Fibroblast of skin of left quadriceps (primary cell): ENCODE measurements at regions not wholly inside any gene's neighbourhood (a gene's known extent, or its start where the extent isn't known, plus 50 kb on each side); places are given as distances from the start of the nearest gene placed in this dataset.
A peak's percentile ranks its signal among the peaks of the same experiment; 100 is the strongest.

ENCODE experiments used
- DNase-seq, 2 experiments: peaks; one replicate each; pipeline ENCODE4 v3.0.0-alpha.2; 2013; ENCODE audit warnings: low read depth in 2 of 2

- DNase-seq, result no peak
These were observed 242.3 kb upstream of the GPRIN3 start for GRCh38 chr4:89549907-89550306.

- DNase-seq, result no peak
These were observed 237.7 kb upstream of the GPRIN3 start for GRCh38 chr4:89545315-89545714.

GRCh38 chr4:89541998-89542397, 234.4 kb upstream of the GPRIN3 start:
- DNase-seq, result no peak

- DNase-seq, result no peak
These were observed 232.5 kb upstream of the GPRIN3 start for GRCh38 chr4:89539797-89540711.

- DNase-seq, result peak; percentile 8 to 10
These were observed 231.8 kb upstream of the GPRIN3 start for GRCh38 chr4:89539374-89539773.

- no peak for DNase-seq
These were observed 231.3 kb upstream of the GPRIN3 start for GRCh38 chr4:89538886-89539285.

GRCh38 chr4:89538171-89538570, 230.6 kb upstream of the GPRIN3 start:
- DNase-seq, result no peak

GRCh38 chr4:89537281-89537680, 229.7 kb upstream of the GPRIN3 start:
- no peak for DNase-seq

GRCh38 chr4:89535251-89535650, 227.7 kb upstream of the GPRIN3 start:
- no peak for DNase-seq

- no peak for DNase-seq
These were observed 226.8 kb upstream of the GPRIN3 start for GRCh38 chr4:89534356-89534755.

- DNase-seq, result no peak
These were observed 224.5 kb upstream of the GPRIN3 start for GRCh38 chr4:89531932-89532640.

GRCh38 chr4:89528526-89529133, 221.0 kb upstream of the GPRIN3 start:
- DNase-seq, result no peak

GRCh38 chr4:89521826-89522225, 214.2 kb upstream of the GPRIN3 start:
- no peak for DNase-seq

- DNase-seq, result no peak
These were observed 212.2 kb upstream of the GPRIN3 start for GRCh38 chr4:89519771-89520320.

- DNase-seq, result no peak
These were observed 210.7 kb upstream of the GPRIN3 start for GRCh38 chr4:89518259-89518658.

GRCh38 chr4:89514811-89515210, 207.2 kb upstream of the GPRIN3 start:
- DNase-seq, result no peak

- DNase-seq, result no peak
These were observed 204.2 kb upstream of the GPRIN3 start for GRCh38 chr4:89511776-89512175.

- DNase-seq, result peak; percentile 34 to 41
These were observed 202.2 kb upstream of the GPRIN3 start for GRCh38 chr4:89509708-89510281.

- no peak for DNase-seq
These were observed 199.4 kb upstream of the GPRIN3 start for GRCh38 chr4:89506866-89507491.

- DNase-seq, result no peak
These were observed 195.0 kb upstream of the GPRIN3 start for GRCh38 chr4:89502581-89502980.

- DNase-seq, result no peak
These were observed 190.1 kb upstream of the GPRIN3 start for GRCh38 chr4:89497517-89498308.
